ENCODE measurements at regions not wholly inside any gene's neighbourhood (a gene's known extent, or its start where the extent isn't known, plus 50 kb on each side); places are given as distances from the start of the nearest gene placed in this dataset.

DNA sequence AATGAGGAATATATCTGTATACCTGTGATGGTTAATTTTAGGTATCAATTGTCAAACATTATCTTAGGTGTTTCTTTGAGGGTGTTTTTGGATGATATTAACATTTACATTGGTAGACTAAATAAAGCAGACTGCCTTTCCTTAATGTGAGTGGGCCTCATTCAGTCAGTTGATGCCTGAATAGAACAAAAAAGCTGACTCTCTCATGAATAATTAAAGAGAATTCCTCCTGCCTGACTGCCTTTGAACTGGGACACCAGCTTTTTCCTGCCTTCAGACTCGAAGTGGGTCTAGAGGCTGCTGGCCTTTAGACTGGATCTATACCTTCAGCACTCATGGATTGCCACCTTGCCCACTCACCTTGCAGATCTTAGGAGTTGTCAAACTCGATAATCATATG lies 117.9 kb upstream of the TMEM168 start:
- Histone ChIP-seq H3K27me3 (ENCODE audit: control insufficient read depth in 3 of 3, insufficient read depth in 3 of 3, low read length in 3 of 3) (no peaks in the 10 kb centered on the region), H3K36me3 (ENCODE audit: control insufficient read depth in 3 of 3, insufficient read depth in 3 of 3, low read length in 3 of 3) (peaks cover 0 to 6% (median 6%) of the 10 kb centered on the region in 3 donors), H3K4me1 (ENCODE audit: control insufficient read depth in 3 of 3, insufficient read depth in 3 of 3, low read length in 3 of 3) (no peaks in the 10 kb centered on the region), H3K9me3 (ENCODE audit: control insufficient read depth in 3 of 3, low read length in 3 of 3) (peaks cover 0 to 2% (median 0%) of the 10 kb centered on the region in 3 donors), H3K9ac (ENCODE audit: low read depth in 1 of 3, low read length in 3 of 3) (no peak overlapping the region), H3K4me3 (ENCODE audit: low read length in 3 of 3) (no peak overlapping the region), H3K27ac (ENCODE audit: low read depth, low read length) (no peak overlapping the region)

DNA sequence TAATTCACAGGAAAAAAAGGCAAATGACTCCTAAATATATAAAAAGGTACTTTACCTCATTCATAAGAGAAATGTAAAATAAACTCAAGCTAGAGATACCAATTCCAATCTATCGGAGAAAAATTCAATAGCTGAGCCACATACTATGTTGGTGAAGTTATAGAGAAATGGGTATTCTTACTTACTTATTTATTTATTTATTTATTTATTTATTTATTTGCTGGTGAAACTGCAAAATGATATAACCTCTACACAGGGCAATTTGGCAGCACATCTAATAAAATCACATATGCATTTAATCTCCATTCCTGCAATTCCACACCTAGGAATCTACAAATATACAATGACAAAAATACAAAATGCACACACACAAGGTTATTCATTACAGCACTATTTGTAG lies 117.5 kb upstream of the TMEM168 start:
- H3K27me3 ChIP-seq (ENCODE audit: control insufficient read depth in 3 of 3, insufficient read depth in 3 of 3, low read length in 3 of 3): no peaks in the 10 kb centered on the region
- H3K9me3 ChIP-seq (ENCODE audit: control insufficient read depth in 3 of 3, low read length in 3 of 3): peaks cover 0 to 2% (median 0%) of the 10 kb centered on the region in 3 donors
- peaks cover 0 to 6% (median 6%) of the 10 kb centered on the region in 3 donors for H3K36me3 ChIP-seq (ENCODE audit: control insufficient read depth in 3 of 3, insufficient read depth in 3 of 3, low read length in 3 of 3)
- H3K4me1 ChIP-seq (ENCODE audit: control insufficient read depth in 3 of 3, insufficient read depth in 3 of 3, low read length in 3 of 3): no peaks in the 10 kb centered on the region
- no peak overlapping the region for H3K27ac ChIP-seq (ENCODE audit: low read depth, low read length)
- no peak overlapping the region for H3K4me3 ChIP-seq (ENCODE audit: low read length in 3 of 3)
- H3K9ac ChIP-seq (ENCODE audit: low read depth in 1 of 3, low read length in 3 of 3): no peak overlapping the region

DNA sequence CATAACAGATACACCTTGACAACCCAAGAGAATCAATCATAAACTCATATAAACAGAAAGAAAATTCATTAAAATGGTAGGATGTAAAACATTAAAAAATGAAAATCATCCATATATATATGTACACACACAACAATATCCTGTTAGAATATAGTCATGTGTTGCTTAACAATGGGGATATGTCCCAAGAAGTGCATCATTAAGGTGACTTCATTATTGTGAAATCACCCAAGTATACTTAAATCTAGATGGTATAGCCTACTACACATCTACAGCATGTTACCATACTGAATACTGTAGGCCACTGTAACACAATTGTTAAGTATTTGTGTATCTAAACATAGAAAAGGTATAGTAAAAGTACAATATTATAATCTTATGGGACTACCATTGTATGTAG lies 115.8 kb upstream of the TMEM168 start:
- H3K4me3 ChIP-seq (ENCODE audit: low read length in 3 of 3): no peak overlapping the region
- no peak overlapping the region for H3K9ac ChIP-seq (ENCODE audit: low read depth in 1 of 3, low read length in 3 of 3)
- no peaks in the 10 kb centered on the region for H3K4me1 ChIP-seq (ENCODE audit: control insufficient read depth in 3 of 3, insufficient read depth in 3 of 3, low read length in 3 of 3)
- H3K9me3 ChIP-seq (ENCODE audit: control insufficient read depth in 3 of 3, low read length in 3 of 3): no peaks in the 10 kb centered on the region
- no peak overlapping the region for H3K27ac ChIP-seq (ENCODE audit: low read depth, low read length)
- H3K27me3 ChIP-seq (ENCODE audit: control insufficient read depth in 3 of 3, insufficient read depth in 3 of 3, low read length in 3 of 3): no peaks in the 10 kb centered on the region
- H3K36me3 ChIP-seq (ENCODE audit: control insufficient read depth in 3 of 3, insufficient read depth in 3 of 3, low read length in 3 of 3): peaks cover 0 to 3% (median 1%) of the 10 kb centered on the region in 3 donors

DNA sequence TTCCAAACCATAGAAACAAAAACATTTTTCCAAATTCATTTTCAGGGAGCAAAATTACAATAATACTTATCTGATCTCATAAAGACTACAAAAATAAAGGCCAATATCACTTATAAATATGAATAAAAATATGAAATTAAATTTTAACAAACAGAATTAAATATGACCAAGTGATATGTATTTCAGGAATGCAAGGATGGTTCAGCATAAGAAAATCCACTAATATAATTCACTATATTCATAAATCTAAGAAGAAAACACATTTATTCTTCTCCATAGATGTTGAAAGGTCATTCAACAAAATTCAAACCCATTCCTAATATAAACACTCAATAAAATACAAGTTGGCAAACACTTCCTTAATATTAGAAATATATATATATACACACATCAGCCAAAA lies 115.2 kb upstream of the TMEM168 start:
- Histone ChIP-seq H3K27me3 (ENCODE audit: control insufficient read depth in 3 of 3, insufficient read depth in 3 of 3, low read length in 3 of 3) (no peaks in the 10 kb centered on the region), H3K4me1 (ENCODE audit: control insufficient read depth in 3 of 3, insufficient read depth in 3 of 3, low read length in 3 of 3) (no peaks in the 10 kb centered on the region), H3K36me3 (ENCODE audit: control insufficient read depth in 3 of 3, insufficient read depth in 3 of 3, low read length in 3 of 3) (no peaks in the 10 kb centered on the region), H3K27ac (ENCODE audit: low read depth, low read length) (no peak overlapping the region), H3K9ac (ENCODE audit: low read depth in 1 of 3, low read length in 3 of 3) (no peak overlapping the region), H3K9me3 (ENCODE audit: control insufficient read depth in 3 of 3, low read length in 3 of 3) (no peaks in the 10 kb centered on the region), H3K4me3 (ENCODE audit: low read length in 3 of 3) (no peak overlapping the region)

- Histone ChIP-seq H3K4me3 (ENCODE audit: low read length in 3 of 3) (no peak overlapping the region), H3K9ac (ENCODE audit: low read depth in 1 of 3, low read length in 3 of 3) (no peak overlapping the region), H3K27me3 (ENCODE audit: control insufficient read depth in 3 of 3, insufficient read depth in 3 of 3, low read length in 3 of 3) (no peaks in the 10 kb centered on the region), H3K27ac (ENCODE audit: low read depth, low read length) (no peak overlapping the region), H3K36me3 (ENCODE audit: control insufficient read depth in 3 of 3, insufficient read depth in 3 of 3, low read length in 3 of 3) (peaks cover 0 to 6% (median 0%) of the 10 kb centered on the region in 3 donors), H3K4me1 (ENCODE audit: control insufficient read depth in 3 of 3, insufficient read depth in 3 of 3, low read length in 3 of 3) (peaks cover 0 to 2% (median 0%) of the 10 kb centered on the region in 3 donors), H3K9me3 (ENCODE audit: control insufficient read depth in 3 of 3, low read length in 3 of 3) (no peaks in the 10 kb centered on the region)
Measured at GRCh38 chr7:112898432-112899290, 108.5 kb upstream of the TMEM168 start.

DNA sequence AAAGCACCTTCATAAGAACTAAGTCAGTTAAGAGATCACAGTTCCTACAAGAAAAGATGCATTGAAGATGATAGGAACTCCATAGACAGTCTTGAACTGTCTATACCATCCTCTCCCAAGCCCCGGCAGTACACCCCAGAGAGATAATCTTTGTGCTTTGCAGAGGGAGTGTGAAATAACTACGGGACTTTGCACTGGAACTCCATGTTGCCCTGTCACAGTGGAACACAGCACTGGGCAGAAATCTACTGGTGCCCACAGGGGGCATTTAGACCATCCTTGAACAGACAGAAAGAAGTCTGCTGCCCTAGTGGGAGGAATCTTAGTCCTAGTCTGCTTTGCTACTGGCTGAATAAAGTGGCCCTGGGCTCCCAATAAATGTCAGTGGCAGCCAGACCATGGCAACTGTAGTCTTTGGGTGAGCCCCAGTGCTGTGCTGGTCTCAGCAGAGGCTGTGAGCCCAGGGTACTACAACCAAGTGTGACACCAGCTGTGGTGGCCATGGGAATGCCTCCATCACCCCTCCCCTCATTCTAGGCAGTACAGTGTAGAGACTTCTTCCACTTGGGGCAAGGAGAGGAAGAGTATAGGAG lies 107.7 kb upstream of the TMEM168 start:
- Histone ChIP-seq H3K9ac (ENCODE audit: low read depth in 1 of 3, low read length in 3 of 3) (no peak overlapping the region), H3K4me1 (ENCODE audit: control insufficient read depth in 3 of 3, insufficient read depth in 3 of 3, low read length in 3 of 3) (peaks cover 0 to 2% (median 0%) of the 10 kb centered on the region in 3 donors), H3K9me3 (ENCODE audit: control insufficient read depth in 3 of 3, low read length in 3 of 3) (no peaks in the 10 kb centered on the region), H3K27me3 (ENCODE audit: control insufficient read depth in 3 of 3, insufficient read depth in 3 of 3, low read length in 3 of 3) (no peaks in the 10 kb centered on the region), H3K36me3 (ENCODE audit: control insufficient read depth in 3 of 3, insufficient read depth in 3 of 3, low read length in 3 of 3) (peaks cover 0 to 6% (median 0%) of the 10 kb centered on the region in 3 donors), H3K27ac (ENCODE audit: low read depth, low read length) (no peak overlapping the region), H3K4me3 (ENCODE audit: low read length in 3 of 3) (no peak overlapping the region)

- H3K4me1 ChIP-seq (ENCODE audit: control insufficient read depth in 3 of 3, insufficient read depth in 3 of 3, low read length in 3 of 3): peaks cover 0 to 2% (median 0%) of the 10 kb centered on the region in 3 donors
- no peaks in the 10 kb centered on the region for H3K27me3 ChIP-seq (ENCODE audit: control insufficient read depth in 3 of 3, insufficient read depth in 3 of 3, low read length in 3 of 3)
- no peaks in the 10 kb centered on the region for H3K9me3 ChIP-seq (ENCODE audit: control insufficient read depth in 3 of 3, low read length in 3 of 3)
- H3K27ac ChIP-seq (ENCODE audit: low read depth, low read length): no peak overlapping the region
- no peak overlapping the region for H3K4me3 ChIP-seq (ENCODE audit: low read length in 3 of 3)
- no peak overlapping the region for H3K9ac ChIP-seq (ENCODE audit: low read depth in 1 of 3, low read length in 3 of 3)
- peaks cover 0 to 6% (median 0%) of the 10 kb centered on the region in 3 donors for H3K36me3 ChIP-seq (ENCODE audit: control insufficient read depth in 3 of 3, insufficient read depth in 3 of 3, low read length in 3 of 3)
Measured at GRCh38 chr7:112896026-112896601, 105.9 kb upstream of the TMEM168 start.

DNA sequence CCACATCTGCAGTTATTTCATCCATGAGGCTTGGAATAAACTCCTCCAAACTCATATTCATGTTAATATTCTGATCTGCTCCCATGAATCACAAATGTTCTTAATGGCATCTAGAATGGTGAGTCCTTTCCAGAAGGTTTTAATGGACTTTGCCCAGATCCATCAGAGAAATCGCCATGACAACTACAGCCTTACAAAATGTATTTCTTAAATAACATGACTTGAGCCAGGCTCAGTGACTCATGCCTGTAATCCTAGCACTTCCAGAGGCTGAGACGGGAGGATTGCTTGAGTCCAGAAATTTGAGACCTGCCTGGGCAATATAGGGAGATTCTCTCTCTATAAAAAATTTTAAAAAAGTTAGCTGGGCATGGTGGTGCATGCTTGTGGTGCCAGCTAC lies 102.1 kb upstream of the TMEM168 start:
- H3K9ac ChIP-seq (ENCODE audit: low read depth in 1 of 3, low read length in 3 of 3): no peak overlapping the region
- H3K27me3 ChIP-seq (ENCODE audit: control insufficient read depth in 3 of 3, insufficient read depth in 3 of 3, low read length in 3 of 3): no peaks in the 10 kb centered on the region
- H3K9me3 ChIP-seq (ENCODE audit: control insufficient read depth in 3 of 3, low read length in 3 of 3): no peaks in the 10 kb centered on the region
- no peak overlapping the region for H3K4me3 ChIP-seq (ENCODE audit: low read length in 3 of 3)
- peaks cover 0 to 6% (median 0%) of the 10 kb centered on the region in 3 donors for H3K36me3 ChIP-seq (ENCODE audit: control insufficient read depth in 3 of 3, insufficient read depth in 3 of 3, low read length in 3 of 3)
- H3K4me1 ChIP-seq (ENCODE audit: control insufficient read depth in 3 of 3, insufficient read depth in 3 of 3, low read length in 3 of 3): peaks cover 0 to 2% (median 0%) of the 10 kb centered on the region in 3 donors
- H3K27ac ChIP-seq (ENCODE audit: low read depth, low read length): no peak overlapping the region

DNA sequence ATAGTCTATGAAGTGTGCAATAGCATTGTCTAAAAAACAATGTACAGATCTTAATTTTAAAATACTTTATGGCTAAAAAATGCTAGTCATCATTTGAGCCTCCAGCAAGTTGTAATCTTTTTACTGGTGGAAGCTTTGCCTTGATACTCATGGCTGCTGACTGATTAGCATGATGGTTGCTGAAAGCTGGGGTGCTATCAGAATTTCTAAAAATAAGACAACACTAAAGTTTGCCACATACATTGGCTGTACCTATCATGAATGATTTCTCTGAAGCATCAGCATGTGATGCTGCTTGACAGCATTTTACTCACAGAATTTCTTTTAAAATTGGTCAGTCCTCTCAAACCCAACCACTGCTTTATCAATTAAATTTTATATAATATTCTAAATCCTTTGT lies 101.5 kb upstream of the TMEM168 start:
- Histone ChIP-seq H3K27ac (ENCODE audit: low read depth, low read length) (no peak overlapping the region), H3K4me1 (ENCODE audit: control insufficient read depth in 3 of 3, insufficient read depth in 3 of 3, low read length in 3 of 3) (no peaks in the 10 kb centered on the region), H3K27me3 (ENCODE audit: control insufficient read depth in 3 of 3, insufficient read depth in 3 of 3, low read length in 3 of 3) (no peaks in the 10 kb centered on the region), H3K36me3 (ENCODE audit: control insufficient read depth in 3 of 3, insufficient read depth in 3 of 3, low read length in 3 of 3) (peaks cover 0 to 6% (median 0%) of the 10 kb centered on the region in 3 donors), H3K9ac (ENCODE audit: low read depth in 1 of 3, low read length in 3 of 3) (no peak overlapping the region), H3K9me3 (ENCODE audit: control insufficient read depth in 3 of 3, low read length in 3 of 3) (no peaks in the 10 kb centered on the region), H3K4me3 (ENCODE audit: low read length in 3 of 3) (no peak overlapping the region)

Measured in skeletal muscle tissue (tissue), 3 donors.